GM12865 (cell line): ENCODE measurements at regions not wholly inside any gene's neighbourhood (a gene's known extent, or its start where the extent isn't known, plus 50 kb on each side); places are given as distances from the start of the nearest gene placed in this dataset.

ENCODE experiments used
- DNase-seq: peaks from one replicate; pipeline ENCODE4 v3.0.0; 2010; ENCODE audit warnings: low read depth
- H3K4me3 ChIP-seq: 2 replicates; pipeline ENCODE4 v1.5.1; 2011; ENCODE audit warnings: mild to moderate bottlenecking, low read depth, low read length, control low read depth
- CTCF ChIP-seq: IDR thresholded peaks from 2 replicates; pipeline ENCODE4 v1.5.1; 2011; ENCODE audit warnings: low read length, control low read depth, low read depth, inconsistent platforms; ENCODE audit not compliant: insufficient read depth; ENCODE audit errors: missing control alignments

DNA sequence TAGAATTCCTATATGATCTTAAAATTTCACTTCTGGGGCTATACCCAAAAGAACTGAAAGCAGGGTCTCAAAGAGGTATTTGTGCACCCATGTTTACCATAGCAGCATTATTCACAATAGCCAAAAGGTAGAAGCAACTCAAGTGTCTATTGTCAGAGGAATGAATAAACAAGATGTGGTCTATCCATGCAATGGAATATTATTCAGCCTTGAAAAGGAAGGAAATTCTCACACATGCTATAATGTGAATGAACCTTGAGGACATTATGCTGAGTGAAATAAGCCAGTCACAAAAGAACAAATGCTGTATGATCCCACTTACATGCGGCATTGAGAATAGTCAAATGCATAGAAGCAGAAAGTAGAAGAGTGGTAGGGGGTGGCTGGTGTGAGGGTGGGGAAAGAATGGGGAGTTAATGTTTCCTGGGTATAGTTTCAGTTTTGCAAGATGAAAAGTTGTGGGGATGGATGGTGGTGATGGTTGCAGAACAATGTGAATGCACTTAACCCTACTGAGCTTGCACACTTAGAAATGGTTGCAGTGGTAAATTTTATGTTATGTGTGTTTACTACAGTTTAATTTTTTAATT, 122.4 kb downstream of the TOMM20 start:
- H3K4me3 ChIP-seq, result no peak overlapping the region
- DNase-seq, result peak; percentile 73
- TF ChIP-seq CTCF, result no peak

DNA sequence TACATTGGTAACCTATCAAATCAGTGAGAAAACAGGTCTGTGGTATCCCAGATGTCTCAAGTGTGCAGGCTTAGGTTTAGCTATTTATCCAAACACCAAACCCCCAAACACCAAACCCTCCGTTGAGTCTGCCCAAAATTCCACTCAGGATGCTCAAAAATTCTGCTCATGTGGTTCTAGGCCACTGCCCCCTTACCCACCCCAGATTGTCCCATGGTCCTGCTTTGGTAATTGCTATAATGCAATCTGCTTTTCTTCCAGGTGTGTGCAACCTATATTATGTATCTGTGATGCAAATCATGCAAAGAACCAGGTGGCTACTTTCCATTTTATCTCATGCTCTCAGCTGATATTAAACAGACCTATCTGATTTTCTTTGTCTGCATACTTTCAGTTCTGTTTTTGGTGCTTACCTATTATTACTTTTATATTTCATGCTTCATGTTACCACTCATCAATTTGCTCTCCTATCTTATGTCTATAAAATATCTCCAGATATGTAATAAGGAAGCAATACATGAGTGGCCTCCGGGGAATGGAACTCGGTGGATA, 123.7 kb downstream of the TOMM20 start:
- H3K4me3 ChIP-seq, result no peak overlapping the region
- DNase-seq, result no peak
- TF ChIP-seq CTCF, result no peak

GRCh38 chr1:235004276-235004675, 124.4 kb downstream of the TOMM20 start:
- no peak overlapping the region for H3K4me3 ChIP-seq
- TF ChIP-seq CTCF, result no peak
- DNase-seq, result no peak

DNA sequence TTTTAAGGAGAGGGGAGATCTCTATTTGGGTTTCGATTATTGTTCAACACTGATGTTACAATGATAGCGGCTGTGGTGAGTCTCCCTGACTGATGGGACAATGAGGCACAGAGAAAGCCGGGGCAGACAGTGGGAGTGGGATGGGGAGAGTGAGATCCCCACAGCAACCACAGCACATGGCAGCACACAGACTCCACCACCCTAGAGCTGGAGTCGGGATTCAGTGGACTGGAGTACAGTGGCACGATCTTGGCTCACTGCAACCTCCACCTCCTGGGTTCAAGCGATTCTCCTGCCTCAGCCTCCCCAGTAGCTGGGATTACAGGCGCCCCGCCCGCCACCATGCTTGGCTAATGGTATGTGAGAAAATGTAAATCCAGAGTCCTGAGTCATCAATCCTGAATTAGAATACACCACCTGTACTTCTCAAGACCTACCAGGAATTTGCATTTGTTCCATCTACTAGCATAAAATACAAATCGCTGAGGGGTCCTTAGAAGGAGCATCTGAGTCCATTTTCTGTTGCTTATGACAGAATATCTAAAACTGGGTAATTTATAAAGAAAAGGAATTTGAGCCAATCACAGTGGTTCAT, 125.8 kb downstream of the TOMM20 start:
- DNase-seq, result no peak
- no peak overlapping the region for H3K4me3 ChIP-seq

DNA sequence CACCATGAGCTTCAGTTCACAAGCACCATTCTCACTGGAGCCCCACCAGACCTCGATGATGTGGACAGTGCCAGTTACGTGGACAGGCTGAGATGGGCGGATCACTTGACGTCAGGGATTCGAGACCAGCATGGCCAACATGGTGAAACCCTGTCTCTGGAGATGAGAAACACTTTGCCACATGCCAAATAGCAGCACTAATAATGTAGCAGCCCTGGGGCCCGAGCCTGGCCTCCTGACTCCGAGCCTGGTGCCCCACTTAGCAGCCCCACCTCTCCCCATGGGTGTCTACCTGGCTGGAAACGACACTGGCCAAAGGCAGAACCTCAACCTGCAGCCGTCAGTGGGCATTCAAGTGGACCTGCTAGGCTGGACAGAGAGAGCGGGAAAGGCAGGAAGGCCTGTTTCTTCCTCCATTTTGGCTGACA, 129.1 kb downstream of the TOMM20 start:
- H3K4me3 ChIP-seq, result no peak overlapping the region
- DNase-seq, result no peak
- no peak for TF ChIP-seq CTCF

More for the DNA sequence above, 125.8 kb downstream of the TOMM20 start:
- TF ChIP-seq CTCF, result no peak

DNA sequence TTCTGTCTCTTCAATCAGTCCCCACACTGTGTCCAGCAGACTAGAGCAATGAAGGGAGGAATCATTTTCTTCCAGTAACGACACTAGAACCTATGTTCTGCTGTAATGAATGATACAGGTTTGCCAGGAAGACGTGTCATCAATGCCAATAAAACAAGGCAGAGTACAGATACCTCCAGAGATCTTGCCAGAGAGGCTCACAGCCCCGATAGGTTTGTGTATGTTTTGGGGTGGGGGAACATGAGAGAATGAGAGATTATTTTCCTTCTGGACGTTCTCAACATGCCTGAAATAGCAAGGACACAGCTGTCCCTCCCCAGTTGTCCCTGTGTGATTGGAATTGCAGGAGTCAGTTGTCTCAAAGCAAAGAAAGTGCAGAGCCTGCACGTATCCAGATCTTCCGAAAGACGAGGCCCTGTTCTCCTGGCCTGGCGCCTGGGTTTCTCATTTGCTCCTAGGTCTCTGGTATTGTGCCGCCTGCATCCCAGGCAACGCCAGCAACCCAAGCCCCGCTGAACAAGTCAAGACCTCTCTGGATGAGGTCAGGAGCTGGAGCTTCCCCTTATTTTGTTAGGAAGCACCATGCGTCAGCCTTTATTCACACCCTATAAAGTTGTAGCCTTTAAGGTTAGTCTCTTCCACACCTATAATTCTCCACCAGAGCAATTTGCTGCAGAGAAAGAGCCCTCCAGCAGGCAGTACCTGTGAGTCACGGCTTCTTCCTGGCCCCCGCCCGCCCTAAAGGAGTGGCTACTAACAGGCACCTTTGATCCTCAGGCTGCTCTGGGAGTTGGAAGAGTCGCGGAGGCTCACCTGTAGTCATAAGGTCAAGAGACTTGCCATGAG, 130.5 kb downstream of the TOMM20 start:
- DNase-seq, result no peak
- H3K4me3 ChIP-seq, result no peak overlapping the region
- no peak for TF ChIP-seq CTCF
